Vagina (tissue), 2 donors: ENCODE measurements at regions not wholly inside any gene's neighbourhood (a gene's known extent, or its start where the extent isn't known, plus 50 kb on each side); places are given as distances from the start of the nearest gene placed in this dataset.

Experiments
- CTCF ChIP-seq, 3 experiments: fragments of 450-650 bp in 2 of 3; fragments of 200-600 bp in 1 of 3; sonication (generic) in 1 of 3; IDR thresholded peaks; one replicate each; pipeline ENCODE4 v1.5.1; 2017 to 2019; ENCODE audit warnings: antibody characterized with exemption in 3 of 3, mild to moderate bottlenecking in 2 of 3, moderate library complexity in 2 of 3
- POLR2A ChIP-seq, 2 donors: fragments of 450-650 bp; IDR thresholded peaks; one replicate each; pipeline ENCODE4 v1.6.1; 2017; ENCODE audit warnings: antibody characterized with exemption in 2 of 2, mild to moderate bottlenecking in 2 of 2, moderate library complexity in 2 of 2
- POLR2AphosphoS5 ChIP-seq, 2 donors: sonication (generic); formaldehyde crosslinking; IDR thresholded peaks; one replicate each; pipeline ENCODE4 v1.9.0; 2017; ENCODE audit warnings: antibody characterized with exemption in 2 of 2, mild to moderate bottlenecking in 2 of 2, low read depth in 1 of 2; ENCODE audit not compliant: insufficient read depth in 1 of 2

- TF ChIP-seq POLR2AphosphoS5 (IDR thresholded peaks at IDR 0.05; ENCODE audit: insufficient read depth in 1 of 2, low read depth in 1 of 2) (no peak), CTCF (IDR thresholded peaks at IDR 0.05) (no peak), POLR2A (IDR thresholded peaks at IDR 0.05) (no peak)
These were observed 904.2 kb upstream of the LRRC4C start for GRCh38 chr11:42363701-42364100.
